NCI-H2196 treated with DMSO at 0.1 percent for 48 hours (cell line): ENCODE measurements at regions not wholly inside any gene's neighbourhood (a gene's known extent, or its start where the extent isn't known, plus 50 kb on each side); places are given as distances from the start of the nearest gene placed in this dataset.
"Not testable (repeated sequence)": the region's sequence is repeated elsewhere in the genome, so short reads cannot be mapped to it uniquely, and the experiment has no call there.

Source experiments
- DNase-seq: peaks from one replicate; lab custom pipeline; 2025; ENCODE audit not compliant: unreplicated experiment; lab: John Stamatoyannopoulos, UW

GRCh38 chr16:73101568-73101967 is 53.6 kb upstream of the ZFHX3 start:
- no peak for DNase-seq

- DNase-seq: not testable (repeated sequence)
Measured at GRCh38 chr16:73099601-73100000, 51.7 kb upstream of the ZFHX3 start.
